ENCODE measurements at regions not wholly inside any gene's neighbourhood (a gene's known extent, or its start where the extent isn't known, plus 50 kb on each side); places are given as distances from the start of the nearest gene placed in this dataset.

DNA sequence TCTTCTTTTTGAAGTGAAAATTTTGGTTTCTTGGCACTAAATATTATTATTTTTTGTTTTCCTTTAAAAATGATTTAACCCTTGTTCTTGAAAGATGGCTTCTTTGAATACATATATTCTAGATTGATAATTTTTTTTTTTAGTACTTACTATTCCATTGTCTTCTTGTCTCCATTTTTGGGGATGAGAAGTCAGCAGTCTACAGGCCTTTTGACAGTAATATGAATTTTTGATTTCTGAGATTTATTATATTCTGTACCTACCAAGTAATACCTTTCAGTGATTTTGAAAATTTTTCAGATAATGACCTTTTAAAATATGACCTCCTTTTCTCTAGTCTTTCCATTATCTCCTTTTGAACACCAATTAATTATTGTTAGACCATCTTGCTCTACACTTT is 294.1 kb upstream of the LARGE1 start:
- no peak overlapping the region for H3K4me3 ChIP-seq (ENCODE audit: low read depth, low read length)
- no peak for DNase-seq (ENCODE audit: low read depth, low spot score)
- in situ Hi-C loops (cut with HindIII; ENCODE audit: low sequenced_read_pairs): no loop called here
- TF ChIP-seq, protein P1, sequence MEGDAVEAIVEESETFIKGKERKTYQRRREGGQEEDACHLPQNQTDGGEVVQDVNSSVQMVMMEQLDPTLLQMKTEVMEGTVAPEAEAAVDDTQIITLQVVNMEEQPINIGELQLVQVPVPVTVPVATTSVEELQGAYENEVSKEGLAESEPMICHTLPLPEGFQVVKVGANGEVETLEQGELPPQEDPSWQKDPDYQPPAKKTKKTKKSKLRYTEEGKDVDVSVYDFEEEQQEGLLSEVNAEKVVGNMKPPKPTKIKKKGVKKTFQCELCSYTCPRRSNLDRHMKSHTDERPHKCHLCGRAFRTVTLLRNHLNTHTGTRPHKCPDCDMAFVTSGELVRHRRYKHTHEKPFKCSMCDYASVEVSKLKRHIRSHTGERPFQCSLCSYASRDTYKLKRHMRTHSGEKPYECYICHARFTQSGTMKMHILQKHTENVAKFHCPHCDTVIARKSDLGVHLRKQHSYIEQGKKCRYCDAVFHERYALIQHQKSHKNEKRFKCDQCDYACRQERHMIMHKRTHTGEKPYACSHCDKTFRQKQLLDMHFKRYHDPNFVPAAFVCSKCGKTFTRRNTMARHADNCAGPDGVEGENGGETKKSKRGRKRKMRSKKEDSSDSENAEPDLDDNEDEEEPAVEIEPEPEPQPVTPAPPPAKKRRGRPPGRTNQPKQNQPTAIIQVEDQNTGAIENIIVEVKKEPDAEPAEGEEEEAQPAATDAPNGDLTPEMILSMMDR (IDR thresholded peaks at IDR 0.05; ENCODE audit: low read depth, low read length): no peak

DNA sequence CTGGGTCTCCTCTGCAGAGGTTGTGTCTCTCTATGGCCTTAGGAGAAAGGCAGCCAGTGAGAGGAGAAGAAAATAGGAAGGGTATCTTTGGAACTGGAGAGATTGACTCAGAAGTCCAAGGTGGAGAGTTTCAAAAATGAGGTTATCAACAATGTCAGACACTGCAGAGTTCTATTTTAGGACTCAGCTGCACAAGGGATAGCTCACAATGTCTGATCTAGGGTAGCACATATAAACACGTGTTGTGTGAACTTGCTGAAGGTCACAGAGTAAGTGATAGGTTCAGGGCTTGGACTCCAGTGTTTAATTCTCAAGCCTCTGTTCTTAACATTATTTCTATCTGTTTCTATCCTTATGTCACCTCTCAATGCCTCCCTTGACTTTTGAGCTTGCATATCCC is 305.0 kb upstream of the LARGE1 start:
- TF ChIP-seq, protein P1 (IDR thresholded peaks at IDR 0.05; ENCODE audit: low read depth, low read length): no peak
- H3K4me3 ChIP-seq (ENCODE audit: low read depth, low read length): no peak overlapping the region
- DNase-seq (ENCODE audit: low read depth, low spot score): no peak
- in situ Hi-C loops (cut with HindIII; ENCODE audit: low sequenced_read_pairs): no loop called here

DNA sequence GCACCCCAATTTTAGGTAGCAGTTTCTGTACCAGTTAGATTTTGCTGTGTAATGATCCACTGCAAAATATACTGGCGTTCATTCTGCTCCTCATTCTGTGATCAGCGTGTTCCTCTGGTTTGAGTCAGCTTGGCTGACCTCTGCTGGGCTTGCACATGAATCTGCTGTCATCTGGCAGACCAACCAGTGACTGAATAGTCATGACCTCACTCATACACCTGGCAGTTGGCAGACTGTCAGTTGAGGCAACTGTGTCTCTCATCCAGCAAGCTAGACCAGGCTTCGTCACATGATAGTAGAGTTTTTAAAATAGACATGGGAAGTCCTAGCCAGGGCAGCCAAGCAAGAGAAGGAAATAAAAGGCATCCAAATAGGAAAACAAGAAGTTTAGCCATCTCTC is 316.3 kb upstream of the LARGE1 start:
- no peak overlapping the region for H3K4me3 ChIP-seq (ENCODE audit: low read depth, low read length)
- TF ChIP-seq, protein P1 (IDR thresholded peaks at IDR 0.05; ENCODE audit: low read depth, low read length): no peak
- DNase-seq (ENCODE audit: low read depth, low spot score): no peak
- in situ Hi-C loops (cut with HindIII; ENCODE audit: low sequenced_read_pairs): no loop called here

DNA sequence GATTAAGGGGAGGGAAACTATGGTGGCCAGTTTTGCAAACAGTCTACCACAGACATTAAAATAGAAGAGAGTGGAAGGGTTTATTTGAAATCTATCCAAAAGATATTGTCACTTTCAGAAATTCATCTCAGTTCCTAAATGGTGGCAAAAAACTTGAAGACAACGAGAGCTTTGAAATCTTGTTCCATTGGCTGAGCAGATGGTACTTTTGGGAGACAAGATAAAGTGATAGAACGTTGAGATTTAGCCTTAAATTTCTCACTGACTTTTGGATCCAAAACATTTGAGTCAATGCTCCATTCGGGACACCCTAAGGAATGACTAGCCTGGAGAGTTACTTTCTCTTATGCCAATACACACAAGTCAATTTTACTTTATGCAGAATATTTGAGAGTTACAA is 319.1 kb upstream of the LARGE1 start:
- in situ Hi-C loops (cut with HindIII; ENCODE audit: low sequenced_read_pairs): no loop called here

DNA sequence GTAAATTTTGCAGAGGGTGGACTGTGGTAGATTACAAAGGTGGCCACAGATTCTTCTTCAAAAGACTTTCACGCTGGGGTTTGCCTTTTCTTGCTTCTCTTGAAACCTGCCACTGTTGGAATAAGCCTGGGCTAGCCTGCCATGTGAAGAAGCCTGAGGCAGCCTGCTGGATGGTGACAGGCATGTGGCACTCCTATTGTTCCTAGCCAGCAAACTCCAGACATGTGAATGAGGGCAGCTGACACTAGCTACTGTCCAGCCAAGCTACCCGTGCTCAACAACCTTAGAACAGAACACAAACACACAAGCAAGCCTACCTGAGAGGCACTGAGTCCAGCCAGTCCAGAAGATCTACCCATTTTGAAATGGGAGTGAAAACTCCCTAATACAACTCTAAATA is 322.7 kb upstream of the LARGE1 start:
- TF ChIP-seq, protein P1 (IDR thresholded peaks at IDR 0.05; ENCODE audit: low read depth, low read length): no peak
- no peak overlapping the region for H3K4me3 ChIP-seq (ENCODE audit: low read depth, low read length)
- in situ Hi-C loops (cut with HindIII; ENCODE audit: low sequenced_read_pairs): no loop called here
- DNase-seq (ENCODE audit: low read depth, low spot score): no peak

More for the DNA sequence above, 319.1 kb upstream of the LARGE1 start:
- DNase-seq (ENCODE audit: low read depth, low spot score): no peak
- TF ChIP-seq, protein P1 (IDR thresholded peaks at IDR 0.05; ENCODE audit: low read depth, low read length): no peak
- no peak overlapping the region for H3K4me3 ChIP-seq (ENCODE audit: low read depth, low read length)

DNA sequence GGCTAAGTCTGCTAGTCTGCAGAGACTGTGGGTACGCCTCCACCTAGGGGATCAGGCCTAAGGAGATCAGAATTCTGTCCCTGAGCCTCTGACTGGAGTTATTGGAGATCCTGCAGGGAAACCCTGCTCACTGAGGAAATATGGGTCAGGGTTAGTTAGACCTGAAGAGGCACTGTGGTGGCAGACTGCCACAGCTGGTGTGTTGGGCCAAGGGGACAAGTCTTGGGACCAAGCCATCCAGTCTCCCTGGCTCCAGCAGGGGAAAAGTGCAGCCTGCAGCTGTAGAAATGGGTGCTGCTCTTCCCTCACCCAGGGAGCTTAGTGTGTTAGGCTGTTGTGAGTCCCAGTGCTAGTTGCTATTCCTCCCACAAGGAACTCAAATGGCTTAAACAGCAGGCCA is 334.8 kb upstream of the LARGE1 start:
- in situ Hi-C loops (cut with HindIII; ENCODE audit: low sequenced_read_pairs): no loop called here
- TF ChIP-seq, protein P1 (IDR thresholded peaks at IDR 0.05; ENCODE audit: low read depth, low read length): no peak

DNA sequence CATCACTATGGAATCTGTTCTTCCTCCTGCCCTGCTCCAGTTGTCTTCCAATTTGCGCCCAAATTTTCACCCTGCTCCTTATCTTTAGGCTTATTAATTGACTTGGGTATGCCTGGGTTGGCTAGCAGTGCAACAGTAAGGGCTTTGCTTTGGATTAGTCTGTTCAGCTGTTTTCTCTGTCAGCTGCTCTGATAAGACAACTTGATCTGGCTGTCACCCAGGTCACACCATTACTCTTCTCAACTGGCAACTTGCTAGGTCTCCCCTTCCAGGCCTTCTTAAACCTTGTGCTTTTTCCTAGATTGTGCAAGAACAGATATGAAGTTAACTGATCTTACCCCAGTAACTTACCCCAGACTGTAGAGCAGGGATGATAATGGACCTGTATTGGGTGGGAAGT is 357.8 kb upstream of the LARGE1 start:
- H3K4me3 ChIP-seq (ENCODE audit: low read depth, low read length): no peak overlapping the region
- no peak for DNase-seq (ENCODE audit: low read depth, low spot score)
- in situ Hi-C loops (cut with HindIII; ENCODE audit: low sequenced_read_pairs): no loop called here
- TF ChIP-seq, protein P1 (IDR thresholded peaks at IDR 0.05; ENCODE audit: low read depth, low read length): no peak

More for the DNA sequence above, 334.8 kb upstream of the LARGE1 start:
- DNase-seq (ENCODE audit: low read depth, low spot score): no peak
- H3K4me3 ChIP-seq (ENCODE audit: low read depth, low read length): no peak overlapping the region
